A673 (cell line): ENCODE measurements at regions not wholly inside any gene's neighbourhood (a gene's known extent, or its start where the extent isn't known, plus 50 kb on each side); places are given as distances from the start of the nearest gene placed in this dataset.

Source experiments
- BruUV-seq: library from RNA; stranded (reverse); fragments of 400-500 nt; replicated peaks from 2 replicates; lab custom pipeline; 2021; lab: Mats Ljungman, UMichigan
- CTCF ChIA-PET: fragments of 300-600 bp; sonication (Branson Sonifier 250); formaldehyde crosslinking; loops from one replicate; lab custom pipeline; 2022; ENCODE audit warnings: antibody characterized with exemption; lab: Charles Lee
- POLR2A ChIA-PET: fragments of 300-600 bp; sonication (Branson Sonifier 250); formaldehyde crosslinking; loops from one replicate; lab custom pipeline; 2022; ENCODE audit warnings: antibody characterized with exemption; ENCODE audit not compliant: low non-redundant PET; lab: Charles Lee
- DNase-seq: peaks from one replicate; pipeline ENCODE4 v3.0.0-alpha.2; 2015; ENCODE audit warnings: low spot score
- H3K27ac ChIP-seq: fragments of 200-600 bp; sonication (generic); 2 replicates; pipeline ENCODE4 v1.5.1; 2016; ENCODE audit warnings: mixed run types, low read depth, mild to moderate bottlenecking, mixed read lengths, antibody characterized with exemption, low read length; ENCODE audit not compliant: poor library complexity, severe bottlenecking
- H3K27me3 ChIP-seq: fragments of 200-600 bp; sonication (generic); replicated peaks from 2 replicates; pipeline ENCODE4 v1.6.1; 2017; ENCODE audit warnings: mixed run types, low read depth, mild to moderate bottlenecking, mixed read lengths, antibody characterized with exemption, low read length; ENCODE audit not compliant: insufficient read depth, poor library complexity
- H3K36me3 ChIP-seq: fragments of 200-600 bp; sonication (generic); 2 replicates; pipeline ENCODE4 v1.6.1; 2016; ENCODE audit warnings: mixed run types, mild to moderate bottlenecking, mixed read lengths, antibody characterized with exemption, low read length; ENCODE audit not compliant: insufficient read depth, poor library complexity, severe bottlenecking
- H3K4me1 ChIP-seq: fragments of 200-600 bp; sonication (generic); 2 replicates; pipeline ENCODE4 v1.6.1; 2017; ENCODE audit warnings: mixed run types, mild to moderate bottlenecking, mixed read lengths, antibody characterized with exemption, low read length; ENCODE audit not compliant: insufficient read depth, poor library complexity, severe bottlenecking
- H3K4me3 ChIP-seq: fragments of 200-600 bp; sonication (generic); 2 replicates; pipeline ENCODE4 v1.5.1; 2016; ENCODE audit warnings: low read depth, mixed run types, mild to moderate bottlenecking, mixed read lengths, low read length; ENCODE audit not compliant: poor library complexity, severe bottlenecking
- H3K9me3 ChIP-seq: fragments of 200-600 bp; sonication (generic); 2 replicates; pipeline ENCODE4 v1.6.1; 2016; ENCODE audit warnings: mixed run types, low read depth, mild to moderate bottlenecking, mixed read lengths, antibody characterized with exemption, low read length; ENCODE audit not compliant: poor library complexity, severe bottlenecking
- EZH2 ChIP-seq: fragments of 200-600 bp; sonication (generic); IDR thresholded peaks from 2 replicates; pipeline ENCODE4 v1.6.1; 2017; ENCODE audit warnings: borderline replicate concordance, low read depth, mild to moderate bottlenecking, mixed read lengths, antibody characterized with exemption, low read length; ENCODE audit not compliant: poor library complexity, severe bottlenecking
- intact Hi-C: fragments of 100-400 bp; cut with micrococcal nuclease; formaldehyde crosslinking; loops from one replicate; pipeline ENCODE4 v1.10.0; 2022; ENCODE audit not compliant: unreplicated experiment
- TF ChIP-seq, protein P1 (sequence below): fragments of 300-800, 200-600 bp; sonication (generic); conservative IDR thresholded peaks from 2 replicates; pipeline ENCODE4 v1.5.1; 2017; ENCODE audit warnings: low read depth, mild to moderate bottlenecking, antibody characterized with exemption, low read length, moderate library complexity, mixed read lengths

DNA sequence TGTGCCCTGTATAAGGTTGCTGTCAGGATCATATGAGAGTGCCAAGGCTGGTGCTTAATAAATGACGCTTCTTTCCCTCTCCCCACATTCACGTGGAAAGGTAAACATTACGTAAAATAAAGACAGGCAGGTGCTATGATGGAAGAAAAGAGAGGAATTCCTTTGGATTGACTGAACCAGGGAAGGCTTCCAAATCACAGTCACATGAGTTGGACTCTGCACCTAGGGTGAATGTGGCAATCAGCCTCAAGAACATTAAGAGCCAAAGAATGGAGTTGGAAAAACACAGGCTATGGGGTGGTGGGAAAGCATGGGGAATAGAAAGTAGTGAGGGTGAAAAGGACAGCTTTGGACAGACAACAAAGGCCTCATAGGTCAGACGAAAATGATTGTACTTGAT lies 473.1 kb downstream of the VRK1 start:
- no peaks in the 10 kb centered on the region for H3K36me3 ChIP-seq
- no peaks in the 10 kb centered on the region for H3K9me3 ChIP-seq
- DNase-seq, result no peak
- intact Hi-C loops, result no loop called here
- H3K27ac ChIP-seq, result no peak overlapping the region
- H3K27me3 ChIP-seq, result no peaks in the 10 kb centered on the region
- CTCF ChIA-PET, result no interaction called here
- no peak overlapping the region for H3K4me3 ChIP-seq
- POLR2A ChIA-PET, result no interaction called here
- BruUV-seq, result no TSS peak
- no peak for TF ChIP-seq EZH2
- TF ChIP-seq, protein P1, sequence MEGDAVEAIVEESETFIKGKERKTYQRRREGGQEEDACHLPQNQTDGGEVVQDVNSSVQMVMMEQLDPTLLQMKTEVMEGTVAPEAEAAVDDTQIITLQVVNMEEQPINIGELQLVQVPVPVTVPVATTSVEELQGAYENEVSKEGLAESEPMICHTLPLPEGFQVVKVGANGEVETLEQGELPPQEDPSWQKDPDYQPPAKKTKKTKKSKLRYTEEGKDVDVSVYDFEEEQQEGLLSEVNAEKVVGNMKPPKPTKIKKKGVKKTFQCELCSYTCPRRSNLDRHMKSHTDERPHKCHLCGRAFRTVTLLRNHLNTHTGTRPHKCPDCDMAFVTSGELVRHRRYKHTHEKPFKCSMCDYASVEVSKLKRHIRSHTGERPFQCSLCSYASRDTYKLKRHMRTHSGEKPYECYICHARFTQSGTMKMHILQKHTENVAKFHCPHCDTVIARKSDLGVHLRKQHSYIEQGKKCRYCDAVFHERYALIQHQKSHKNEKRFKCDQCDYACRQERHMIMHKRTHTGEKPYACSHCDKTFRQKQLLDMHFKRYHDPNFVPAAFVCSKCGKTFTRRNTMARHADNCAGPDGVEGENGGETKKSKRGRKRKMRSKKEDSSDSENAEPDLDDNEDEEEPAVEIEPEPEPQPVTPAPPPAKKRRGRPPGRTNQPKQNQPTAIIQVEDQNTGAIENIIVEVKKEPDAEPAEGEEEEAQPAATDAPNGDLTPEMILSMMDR, result no peak
- H3K4me1 ChIP-seq, result peaks cover 22% of the 10 kb centered on the region

DNA sequence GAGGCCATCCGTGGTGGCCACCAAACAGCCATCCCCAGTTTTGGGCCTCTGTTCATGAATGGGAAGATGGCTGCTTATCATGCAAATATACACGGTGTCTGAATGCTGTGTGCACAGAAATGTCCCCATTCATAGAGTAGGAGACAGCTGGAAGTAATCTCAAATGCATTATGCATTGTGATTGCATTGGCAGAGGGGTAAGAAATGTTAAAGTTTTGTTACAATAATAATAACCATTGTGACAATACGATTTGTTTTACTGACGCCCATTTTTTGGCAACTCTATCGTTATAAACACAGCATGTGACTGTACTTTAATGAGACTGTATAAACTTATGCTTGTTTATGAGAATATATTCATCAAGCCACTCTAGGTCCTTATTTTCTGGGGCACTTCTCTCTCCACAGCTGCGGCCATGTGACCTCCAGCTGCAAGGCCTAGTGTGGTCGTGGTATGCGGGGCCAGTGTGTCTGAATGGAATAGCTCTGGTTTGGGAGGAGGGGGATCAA lies 474.3 kb downstream of the VRK1 start:
- Histone ChIP-seq H3K4me3 (no peak overlapping the region), H3K4me1 (peaks cover 16% of the 10 kb centered on the region), H3K27ac (no peak overlapping the region), H3K27me3 (no peaks in the 10 kb centered on the region), H3K36me3 (no peaks in the 10 kb centered on the region), H3K9me3 (no peaks in the 10 kb centered on the region)
- POLR2A ChIA-PET, result interaction anchor here (0.6 kb wide), 1 partner anchor 1352 kb away, joined by 4 read pairs; no protein-coding TSS in a partner anchor
- no TSS peak for BruUV-seq
- no peak for DNase-seq
- intact Hi-C loops, result no loop called here
- TF ChIP-seq, protein P1, result no peak
- no peak for TF ChIP-seq EZH2
- CTCF ChIA-PET, result no interaction called here

DNA sequence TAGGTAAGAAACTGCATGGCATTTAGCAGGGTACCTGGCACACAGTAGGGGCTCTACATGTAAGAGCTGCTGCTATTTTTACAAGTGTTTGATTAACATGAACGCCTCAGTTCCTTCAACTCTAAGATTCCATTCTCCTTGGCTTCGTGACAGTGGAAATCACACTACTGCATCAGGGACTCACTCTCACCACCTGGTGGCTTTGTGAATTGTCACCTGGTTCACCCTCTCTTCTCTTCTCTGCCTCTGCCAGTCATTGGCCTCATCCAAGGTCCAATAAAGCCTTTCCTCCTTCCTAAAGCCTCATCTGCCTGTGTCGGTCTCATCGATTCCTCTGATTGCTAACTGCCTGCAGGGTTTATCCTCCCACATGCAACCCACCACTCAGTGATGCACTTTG lies 476.4 kb downstream of the VRK1 start:
- no peak for DNase-seq
- intact Hi-C loops, result no loop called here
- TF ChIP-seq EZH2, result no peak
- TF ChIP-seq, protein P1, result 0 out of 2 replicates have a peak, but pooled peaks have one; percentile 17
- ChIA-PET CTCF (no interaction called here), POLR2A (no interaction called here)
- no peaks in the 10 kb centered on the region for H3K27me3 ChIP-seq
- H3K4me1 ChIP-seq, result no peaks in the 10 kb centered on the region
- no peaks in the 10 kb centered on the region for H3K36me3 ChIP-seq
- H3K9me3 ChIP-seq, result no peaks in the 10 kb centered on the region
- no peak overlapping the region for H3K4me3 ChIP-seq
- no peak overlapping the region for H3K27ac ChIP-seq
- BruUV-seq, result no TSS peak
